Trophoblast cell (in vitro differentiated cells and primary cell): ENCODE measurements at regions not wholly inside any gene's neighbourhood (a gene's known extent, or its start where the extent isn't known, plus 50 kb on each side); places are given as distances from the start of the nearest gene placed in this dataset.
A peak's percentile ranks its signal among the peaks of the same experiment; 100 is the strongest.

Experiments
- DNase-seq, 2 donors: peaks; one replicate each; pipeline ENCODE4 v3.0.0-alpha.2; 2016
- H2AFZ ChIP-seq: 2 replicates; pipeline ENCODE4 v1.6.1; 2013; ENCODE audit warnings: low read length, moderate library complexity, mild to moderate bottlenecking; ENCODE audit not compliant: insufficient read depth, poor library complexity
- H2AK5ac ChIP-seq: 2 replicates; pipeline ENCODE4 v1.6.1; 2013; ENCODE audit warnings: mild to moderate bottlenecking, low read length
- H2BK120ac ChIP-seq: 2 replicates; pipeline ENCODE4 v1.6.1; 2013; ENCODE audit warnings: low read length, mild to moderate bottlenecking, moderate library complexity; ENCODE audit not compliant: insufficient read depth, poor library complexity
- H2BK12ac ChIP-seq: 2 replicates; pipeline ENCODE4 v1.6.1; 2013; ENCODE audit warnings: mild to moderate bottlenecking, low read length, moderate library complexity
- H2BK5ac ChIP-seq: 2 replicates; pipeline ENCODE4 v1.6.1; 2013; ENCODE audit warnings: low read length, low read depth, moderate library complexity, mild to moderate bottlenecking; ENCODE audit not compliant: poor library complexity
- H3K14ac ChIP-seq: 2 replicates; pipeline ENCODE4 v1.6.1; 2013; ENCODE audit warnings: mild to moderate bottlenecking, low read length
- H3K18ac ChIP-seq: 2 replicates; pipeline ENCODE4 v1.6.1; 2013; ENCODE audit warnings: mild to moderate bottlenecking, low read length
- H3K23ac ChIP-seq: 2 replicates; pipeline ENCODE4 v1.6.1; 2013; ENCODE audit warnings: low read length
- H3K27ac ChIP-seq: 2 replicates; pipeline ENCODE4 v1.5.1; 2013; ENCODE audit warnings: low read depth, mild to moderate bottlenecking, inconsistent platforms, low read length, moderate library complexity
- H3K27me3 ChIP-seq: 2 replicates; pipeline ENCODE4 v1.6.1; 2013; ENCODE audit warnings: inconsistent platforms, mild to moderate bottlenecking, low read length, moderate library complexity; ENCODE audit not compliant: insufficient read depth
- H3K36me3 ChIP-seq, 2 experiments: 1 replicate in 1 of 2; 2 replicates in 1 of 2; pipeline ENCODE4 v1.6.1; 2013; ENCODE audit warnings: low read length in 2 of 2, mild to moderate bottlenecking in 2 of 2, moderate library complexity in 1 of 2; ENCODE audit not compliant: insufficient read depth in 2 of 2, control insufficient read depth in 1 of 2
- H3K4ac ChIP-seq: 2 replicates; pipeline ENCODE4 v1.6.1; 2013; ENCODE audit warnings: low read depth, mild to moderate bottlenecking, low read length, moderate library complexity
- H3K4me1 ChIP-seq, 2 experiments: 1 replicate in 1 of 2; 2 replicates in 1 of 2; pipeline ENCODE4 v1.6.1; 2013; ENCODE audit warnings: low read length in 2 of 2, mild to moderate bottlenecking in 2 of 2, moderate library complexity in 1 of 2; ENCODE audit not compliant: insufficient read depth in 2 of 2, control insufficient read depth in 1 of 2
- H3K4me2 ChIP-seq: 2 replicates; pipeline ENCODE4 v1.6.1; 2013; ENCODE audit warnings: inconsistent platforms, mild to moderate bottlenecking, low read length, moderate library complexity
- H3K4me3 ChIP-seq: 2 replicates; pipeline ENCODE4 v1.5.1; 2013; ENCODE audit warnings: mild to moderate bottlenecking, low read depth, low read length, inconsistent platforms
- H3K79me1 ChIP-seq: one replicate; pipeline ENCODE4 v1.6.1; 2013; ENCODE audit warnings: low read length
- H3K79me2 ChIP-seq: 2 replicates; pipeline ENCODE4 v1.6.1; 2013; ENCODE audit warnings: low read length, mild to moderate bottlenecking; ENCODE audit not compliant: control insufficient read depth, insufficient read depth, poor library complexity
- H3K9ac ChIP-seq: 2 replicates; pipeline ENCODE4 v1.6.1; 2013; ENCODE audit warnings: mild to moderate bottlenecking, low read length
- H3K9me3 ChIP-seq: 2 replicates; pipeline ENCODE4 v1.6.1; 2013; ENCODE audit warnings: low read depth, mild to moderate bottlenecking, control low read depth, inconsistent platforms, low read length; ENCODE audit not compliant: insufficient read depth
- H4K12ac ChIP-seq: 2 replicates; pipeline ENCODE4 v1.6.1; 2013; ENCODE audit warnings: low read depth, mild to moderate bottlenecking, low read length, moderate library complexity
- H4K8ac ChIP-seq: 2 replicates; pipeline ENCODE4 v1.6.1; 2013; ENCODE audit warnings: low read depth, mild to moderate bottlenecking, low read length, moderate library complexity
- H4K91ac ChIP-seq: one replicate; pipeline ENCODE4 v1.6.1; 2013; ENCODE audit warnings: low read depth, mild to moderate bottlenecking, low read length, moderate library complexity
- WGBS: extraction: QIAGEN DNeasy Blood & Tissue Kit; methylation state at CpG from one replicate; pipeline ENCODE4 v1.1.7; 2013; ENCODE audit warnings: missing lambda C conversion rate; ENCODE audit not compliant: insufficient read length, insufficient coverage; ENCODE audit errors: extremely low coverage; 5-methylcytosine and 5-hydroxymethylcytosine counted together

- H3K9me3 ChIP-seq = no peaks in the 10 kb centered on the region
- no peak overlapping the region for H3K14ac ChIP-seq
- no peak overlapping the region for H3K9ac ChIP-seq
- no peak overlapping the region for H3K18ac ChIP-seq
- H2AK5ac ChIP-seq = no peak overlapping the region
- peak; percentile 48 to 63 for DNase-seq
- peak overlapping the region; percentile 65 for H3K4me2 ChIP-seq
- no peak overlapping the region for H4K91ac ChIP-seq
- no peak overlapping the region for H3K4me3 ChIP-seq
- no peaks in the 10 kb centered on the region for H3K36me3 ChIP-seq
- WGBS = no CpG with 5 or more reads among the region's 12 CpGs
- H2AFZ ChIP-seq = no peak overlapping the region
- H3K79me2 ChIP-seq = no peaks in the 10 kb centered on the region
- H3K4ac ChIP-seq = no peak overlapping the region
- H3K79me1 ChIP-seq = peaks cover 2% of the 10 kb centered on the region
- H4K8ac ChIP-seq = no peak overlapping the region
- no peaks in the 10 kb centered on the region for H3K27me3 ChIP-seq
- H3K23ac ChIP-seq = no peak overlapping the region
- no peak overlapping the region for H2BK120ac ChIP-seq
- no peak overlapping the region for H2BK12ac ChIP-seq
- no peak overlapping the region for H4K12ac ChIP-seq
- H3K27ac ChIP-seq = no peak overlapping the region
- peaks cover 0 to 3% of the 10 kb centered on the region in 2 experiments for H3K4me1 ChIP-seq
- no peak overlapping the region for H2BK5ac ChIP-seq
Measured at GRCh38 chr6:27753668-27754407, 158.4 kb downstream of the OR2B2 start.

DNA sequence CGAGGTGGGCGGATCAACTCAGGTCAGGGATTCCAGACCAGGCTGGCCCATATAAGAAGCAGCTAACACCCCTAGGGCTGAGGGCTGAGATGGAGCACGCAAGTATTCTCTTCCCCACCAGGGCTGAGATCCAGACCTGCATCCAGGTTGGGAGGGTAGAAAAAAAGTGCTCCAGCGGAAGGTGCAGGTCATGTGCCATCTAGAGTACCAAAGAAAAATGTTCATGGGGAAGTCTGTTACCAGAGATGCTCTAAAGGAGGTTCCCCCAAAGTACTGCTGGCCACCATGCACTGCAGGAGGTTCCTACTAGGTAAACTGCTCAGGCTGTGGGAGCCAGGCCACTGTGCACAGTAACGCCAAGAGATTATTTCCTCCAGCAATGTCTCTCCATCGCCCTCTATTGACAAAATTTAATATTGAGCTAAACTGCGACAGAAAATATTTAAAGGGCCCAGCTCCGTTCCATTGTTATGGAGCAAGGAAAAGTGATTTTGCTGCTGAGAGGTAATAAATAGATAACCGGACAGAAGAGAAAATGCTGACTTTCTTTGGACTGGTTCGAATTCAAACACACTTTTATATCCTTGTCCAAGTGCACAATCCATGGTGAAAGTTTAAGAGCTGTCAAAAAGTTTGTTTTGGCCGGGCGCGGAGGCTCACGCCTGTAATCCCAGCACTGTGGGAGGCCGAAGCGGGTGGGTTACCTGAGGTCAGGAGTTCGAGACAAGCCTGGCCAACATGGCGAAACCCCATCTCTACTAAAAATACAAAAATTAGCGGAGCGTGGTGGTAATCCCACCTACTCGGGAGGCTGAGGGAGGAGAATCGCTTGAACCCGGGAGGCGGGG is 159.9 kb downstream of the OR2B2 start:
- Histone ChIP-seq H3K9me3 (no peaks in the 10 kb centered on the region), H3K23ac (no peak overlapping the region), H3K79me1 (peaks cover under 1% of the 10 kb centered on the region), H3K18ac (no peak overlapping the region), H3K14ac (no peak overlapping the region), H4K12ac (no peak overlapping the region), H2BK120ac (no peak overlapping the region), H3K4ac (no peak overlapping the region), H2AK5ac (no peak overlapping the region), H2AFZ (no peak overlapping the region), H3K36me3 (no peaks in the 10 kb centered on the region), H3K27ac (no peak overlapping the region), H2BK12ac (no peak overlapping the region), H2BK5ac (no peak overlapping the region), H4K8ac (no peak overlapping the region), H3K79me2 (no peaks in the 10 kb centered on the region), H3K4me2 (peak overlapping the region; percentile 75), H3K4me1 (peaks cover 0 to under 1% of the 10 kb centered on the region in 2 experiments), H3K9ac (no peak overlapping the region), H3K27me3 (no peaks in the 10 kb centered on the region), H4K91ac (no peak overlapping the region), H3K4me3 (peak overlapping the region; percentile 93)
- peak; percentile 67 to 97 for DNase-seq
- WGBS = no CpG with 5 or more reads among the region's 24 CpGs

DNA sequence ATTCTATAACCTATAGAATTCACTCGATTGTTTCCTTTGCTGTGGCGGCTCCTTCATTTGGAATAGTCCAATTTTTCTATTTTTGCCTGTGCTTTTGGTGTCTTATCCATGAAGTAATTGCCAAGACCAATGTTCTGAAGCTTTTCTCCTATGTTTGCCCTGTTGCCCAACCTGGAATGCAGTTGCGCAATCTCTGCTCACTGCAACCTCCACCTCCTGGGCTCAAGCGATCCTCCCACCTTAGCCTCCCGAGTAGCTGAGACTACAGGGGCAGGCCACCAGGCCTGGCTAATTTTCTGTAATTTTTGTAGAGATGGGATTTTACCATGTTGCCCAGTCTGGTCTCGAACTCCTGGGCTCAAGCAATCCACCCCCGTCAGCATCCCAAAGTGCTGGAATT is 163.5 kb downstream of the OR2B2 start:
- Histone ChIP-seq H3K14ac (no peak overlapping the region), H2BK120ac (no peak overlapping the region), H3K27ac (no peak overlapping the region), H3K27me3 (no peaks in the 10 kb centered on the region), H3K79me1 (no peaks in the 10 kb centered on the region), H4K8ac (no peak overlapping the region), H3K4me3 (no peak overlapping the region), H2AK5ac (no peak overlapping the region), H3K79me2 (no peaks in the 10 kb centered on the region), H3K23ac (no peak overlapping the region), H2AFZ (no peak overlapping the region), H2BK5ac (no peak overlapping the region), H3K9me3 (no peaks in the 10 kb centered on the region), H2BK12ac (no peak overlapping the region), H4K12ac (no peak overlapping the region), H3K18ac (no peak overlapping the region), H3K4me2 (no peak overlapping the region), H3K9ac (no peak overlapping the region), H4K91ac (no peak overlapping the region), H3K4me1 (no peaks in the 10 kb centered on the region), H3K4ac (no peak overlapping the region), H3K36me3 (no peaks in the 10 kb centered on the region)
- whole genome bisulfite sequencing = no CpG with 5 or more reads among the region's 7 CpGs
- peak in 1 of 2 donors; percentile 48 for DNase-seq

- H3K14ac ChIP-seq = no peak overlapping the region
- H3K79me2 ChIP-seq = no peaks in the 10 kb centered on the region
- DNase-seq = no peak
- no peaks in the 10 kb centered on the region for H3K36me3 ChIP-seq
- H3K4ac ChIP-seq = no peak overlapping the region
- WGBS = no CpG with 5 or more reads among the region's 6 CpGs
- H2BK120ac ChIP-seq = no peak overlapping the region
- no peak overlapping the region for H3K4me3 ChIP-seq
- no peak overlapping the region for H4K12ac ChIP-seq
- no peak overlapping the region for H2BK5ac ChIP-seq
- H4K8ac ChIP-seq = no peak overlapping the region
- H3K9me3 ChIP-seq = no peaks in the 10 kb centered on the region
- H3K27ac ChIP-seq = no peak overlapping the region
- H3K23ac ChIP-seq = no peak overlapping the region
- H2AFZ ChIP-seq = no peak overlapping the region
- H3K4me1 ChIP-seq = no peaks in the 10 kb centered on the region
- H3K4me2 ChIP-seq = no peak overlapping the region
- no peak overlapping the region for H4K91ac ChIP-seq
- no peak overlapping the region for H2BK12ac ChIP-seq
- no peaks in the 10 kb centered on the region for H3K79me1 ChIP-seq
- no peaks in the 10 kb centered on the region for H3K27me3 ChIP-seq
- no peak overlapping the region for H2AK5ac ChIP-seq
- H3K9ac ChIP-seq = no peak overlapping the region
- no peak overlapping the region for H3K18ac ChIP-seq
Measured at GRCh38 chr6:27747637-27748036, 164.6 kb downstream of the OR2B2 start.
